ENCODE measurements at regions not wholly inside any gene's neighbourhood (a gene's known extent, or its start where the extent isn't known, plus 50 kb on each side); places are given as distances from the start of the nearest gene placed in this dataset.

GRCh38 chr1:67601539-67601938 lies 83.5 kb upstream of the GADD45A start:
- Histone ChIP-seq H3K36me3 (no peaks in the 10 kb centered on the region), H3K27me3 (no peaks in the 10 kb centered on the region), H3K27ac (no peak overlapping the region), H3K9me3 (no peaks in the 10 kb centered on the region), H3K4me1 (no peaks in the 10 kb centered on the region), H3K4me3 (no peak overlapping the region)
- DNase-seq (no peak), ATAC-seq (no peak)
- intact Hi-C loops (cut with DNase I) = no loop called here
- TF ChIP-seq CTCF (IDR thresholded peaks at IDR 0.05) = no peak
- TF ChIP-seq POLR2A (IDR thresholded peaks at IDR 0.05) = no peak
- WGBS (ENCODE audit: insufficient coverage, low coverage, low lambda C conversion rate, missing lambda C conversion rate) = 100% methylated on average over 2 of the region's 3 CpGs

- WGBS (ENCODE audit: insufficient coverage, low coverage, low lambda C conversion rate, missing lambda C conversion rate) = 68% methylated on average over 2 of the region's 2 CpGs
- Histone ChIP-seq H3K36me3 (no peaks in the 10 kb centered on the region), H3K27me3 (no peaks in the 10 kb centered on the region), H3K4me1 (no peaks in the 10 kb centered on the region), H3K27ac (no peak overlapping the region), H3K9me3 (no peaks in the 10 kb centered on the region), H3K4me3 (no peak overlapping the region)
- TF ChIP-seq POLR2A (IDR thresholded peaks at IDR 0.05) = no peak
- TF ChIP-seq CTCF (IDR thresholded peaks at IDR 0.05) = no peak
- no peak for DNase-seq
- intact Hi-C loops (cut with DNase I) = no loop called here
- no peak for ATAC-seq
These were observed 83.0 kb upstream of the GADD45A start for GRCh38 chr1:67601955-67602354.

- 81% methylated on average over 4 of the region's 5 CpGs for WGBS (ENCODE audit: insufficient coverage, low coverage, low lambda C conversion rate, missing lambda C conversion rate)
- H3K27me3 ChIP-seq = no peaks in the 10 kb centered on the region
- no peak for ATAC-seq
- no peak for DNase-seq
- H3K9me3 ChIP-seq = no peaks in the 10 kb centered on the region
- H3K4me1 ChIP-seq = no peaks in the 10 kb centered on the region
- intact Hi-C loops (cut with DNase I) = no loop called here
- no peak overlapping the region for H3K4me3 ChIP-seq
- TF ChIP-seq POLR2A (IDR thresholded peaks at IDR 0.05) = no peak
- TF ChIP-seq CTCF (IDR thresholded peaks at IDR 0.05) = no peak
- H3K27ac ChIP-seq = no peak overlapping the region
- no peaks in the 10 kb centered on the region for H3K36me3 ChIP-seq
These were observed 80.2 kb upstream of the GADD45A start for GRCh38 chr1:67604778-67605177.

GRCh38 chr1:67605209-67605780 lies 79.7 kb upstream of the GADD45A start:
- WGBS (ENCODE audit: insufficient coverage, low coverage, low lambda C conversion rate, missing lambda C conversion rate) = 90% methylated on average over 7 of the region's 7 CpGs
- DNase-seq (no peak), ATAC-seq (no peak)
- H3K27me3 ChIP-seq = no peaks in the 10 kb centered on the region
- no peaks in the 10 kb centered on the region for H3K36me3 ChIP-seq
- intact Hi-C loops (cut with DNase I) = no loop called here
- TF ChIP-seq POLR2A (IDR thresholded peaks at IDR 0.05) (no peak), CTCF (IDR thresholded peaks at IDR 0.05) (no peak)
- H3K4me1 ChIP-seq = no peaks in the 10 kb centered on the region
- H3K4me3 ChIP-seq = no peak overlapping the region
- no peak overlapping the region for H3K27ac ChIP-seq
- H3K9me3 ChIP-seq = no peaks in the 10 kb centered on the region

- TF ChIP-seq POLR2A (IDR thresholded peaks at IDR 0.05) (no peak), CTCF (IDR thresholded peaks at IDR 0.05) (no peak)
- Histone ChIP-seq H3K27me3 (no peaks in the 10 kb centered on the region), H3K9me3 (no peaks in the 10 kb centered on the region), H3K4me3 (no peak overlapping the region), H3K4me1 (no peaks in the 10 kb centered on the region), H3K36me3 (no peaks in the 10 kb centered on the region), H3K27ac (no peak overlapping the region)
- intact Hi-C loops (cut with DNase I) = no loop called here
- DNase-seq = no peak
- ATAC-seq = no peak
- WGBS (ENCODE audit: insufficient coverage, low coverage, low lambda C conversion rate, missing lambda C conversion rate) = 40% methylated on average over 2 of the region's 4 CpGs
These were observed 77.7 kb upstream of the GADD45A start for GRCh38 chr1:67607286-67607685.
